Lung (tissue), 11 donors: ENCODE measurements at regions not wholly inside any gene's neighbourhood (a gene's known extent, or its start where the extent isn't known, plus 50 kb on each side); places are given as distances from the start of the nearest gene placed in this dataset.

Experiments
- ATAC-seq: fragments of 200-7000 bp; cut with Tn5 transposase; one replicate; pipeline ENCODE4 v1.9.1; 2020; ENCODE audit warnings: moderate number of reproducible peaks; ENCODE audit not compliant: insufficient read depth, low FRiP score
- DNase-seq, 3 donors: peaks; one replicate each; pipeline ENCODE4 v3.0.0-alpha.2; 2013 to 2017
- H3K27ac ChIP-seq, 2 donors: one replicate each; pipeline ENCODE4 v1.5.1; 2013; ENCODE audit warnings: mild to moderate bottlenecking in 2 of 2, moderate library complexity in 2 of 2, control low read depth in 1 of 2, inconsistent platforms in 1 of 2, low read depth in 1 of 2, low read length in 1 of 2
- H3K27me3 ChIP-seq, 3 donors: one replicate each; pipeline ENCODE4 v1.5.1; 2013; ENCODE audit warnings: low read length in 2 of 3; ENCODE audit not compliant: control insufficient read depth in 3 of 3, insufficient read depth in 3 of 3
- H3K36me3 ChIP-seq, 4 donors: one replicate each; pipeline ENCODE4 v1.5.1; 2013; ENCODE audit warnings: low read length in 4 of 4, mild to moderate bottlenecking in 1 of 4, moderate library complexity in 1 of 4; ENCODE audit not compliant: control insufficient read depth in 4 of 4, insufficient read depth in 4 of 4
- H3K4me1 ChIP-seq, 5 donors: one replicate each; pipeline ENCODE4 v1.5.1; 2013; ENCODE audit warnings: low read length in 5 of 5, mild to moderate bottlenecking in 2 of 5, moderate library complexity in 1 of 5; ENCODE audit not compliant: control insufficient read depth in 5 of 5, insufficient read depth in 5 of 5
- H3K4me3 ChIP-seq: one replicate; pipeline ENCODE4 v1.5.1; 2013; ENCODE audit warnings: mild to moderate bottlenecking, control low read depth, moderate library complexity
- H3K9ac ChIP-seq, 2 donors: one replicate each; pipeline ENCODE4 v1.5.1; 2013; ENCODE audit warnings: low read length in 2 of 2, control low read depth in 1 of 2; ENCODE audit not compliant: insufficient read depth in 1 of 2
- H3K9me3 ChIP-seq, 4 donors: one replicate each; pipeline ENCODE4 v1.5.1; 2013; ENCODE audit warnings: low read length in 3 of 4, mild to moderate bottlenecking in 1 of 4, moderate library complexity in 1 of 4; ENCODE audit not compliant: control insufficient read depth in 4 of 4, insufficient read depth in 3 of 4
- WGBS, 2 donors: extraction: QIAGEN DNeasy Blood & Tissue Kit; methylation state at CpG; one replicate each; pipeline ENCODE4 v1.1.7; 2013; 5-methylcytosine and 5-hydroxymethylcytosine counted together
- TF ChIP-seq, protein P1 (sequence below): IDR thresholded peaks from 2 replicates; pipeline ENCODE4 v1.5.1; 2012; ENCODE audit warnings: mild to moderate bottlenecking; ENCODE audit errors: control extremely low read depth, extremely low read depth
- donor health status: control.
- donor health status: control.
- donor health status: Bipolar disorder and iron deficiency.
- donor health status: healthy.
- donor health status: DM: yes; HTN: yes; CAD: no.

DNA sequence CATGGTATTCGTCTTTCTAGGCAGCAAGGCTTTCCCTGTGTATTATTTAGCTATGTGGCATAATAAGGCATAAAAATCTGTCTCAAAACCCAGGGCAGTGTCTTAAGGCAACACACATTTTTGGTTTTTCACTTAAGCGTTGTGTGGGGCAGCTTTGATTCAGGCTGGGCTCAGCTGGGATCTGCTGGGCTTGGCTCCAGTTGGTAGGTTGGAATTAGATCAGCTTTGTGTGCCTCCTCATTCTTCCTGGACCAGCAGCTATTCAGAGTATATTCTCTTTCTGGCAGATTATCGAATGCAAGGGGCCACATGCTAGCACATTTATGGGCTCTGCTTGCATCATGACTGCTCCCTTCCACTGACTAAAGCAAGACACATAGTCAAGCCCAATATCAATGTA is 487.9 kb downstream of the RFPL4B start:
- Histone ChIP-seq H3K4me1 (peaks cover 0 to 12% (median 0%) of the 10 kb centered on the region in 5 donors), H3K4me3 (no peak overlapping the region), H3K9ac (no peak overlapping the region), H3K9me3 (no peaks in the 10 kb centered on the region), H3K27ac (no peak overlapping the region), H3K27me3 (no peaks in the 10 kb centered on the region), H3K36me3 (no peaks in the 10 kb centered on the region)
- DNase-seq: no peak
- WGBS, 2 donors: 89 to 91% methylated on average over 3 of the region's 3 CpGs
- TF ChIP-seq, protein P1, sequence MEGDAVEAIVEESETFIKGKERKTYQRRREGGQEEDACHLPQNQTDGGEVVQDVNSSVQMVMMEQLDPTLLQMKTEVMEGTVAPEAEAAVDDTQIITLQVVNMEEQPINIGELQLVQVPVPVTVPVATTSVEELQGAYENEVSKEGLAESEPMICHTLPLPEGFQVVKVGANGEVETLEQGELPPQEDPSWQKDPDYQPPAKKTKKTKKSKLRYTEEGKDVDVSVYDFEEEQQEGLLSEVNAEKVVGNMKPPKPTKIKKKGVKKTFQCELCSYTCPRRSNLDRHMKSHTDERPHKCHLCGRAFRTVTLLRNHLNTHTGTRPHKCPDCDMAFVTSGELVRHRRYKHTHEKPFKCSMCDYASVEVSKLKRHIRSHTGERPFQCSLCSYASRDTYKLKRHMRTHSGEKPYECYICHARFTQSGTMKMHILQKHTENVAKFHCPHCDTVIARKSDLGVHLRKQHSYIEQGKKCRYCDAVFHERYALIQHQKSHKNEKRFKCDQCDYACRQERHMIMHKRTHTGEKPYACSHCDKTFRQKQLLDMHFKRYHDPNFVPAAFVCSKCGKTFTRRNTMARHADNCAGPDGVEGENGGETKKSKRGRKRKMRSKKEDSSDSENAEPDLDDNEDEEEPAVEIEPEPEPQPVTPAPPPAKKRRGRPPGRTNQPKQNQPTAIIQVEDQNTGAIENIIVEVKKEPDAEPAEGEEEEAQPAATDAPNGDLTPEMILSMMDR: no peak
- no peak for ATAC-seq

GRCh38 chr6:112839525-112839961 is 492.4 kb downstream of the RFPL4B start:
- Histone ChIP-seq H3K27ac (no peak overlapping the region), H3K4me1 (peaks cover 0 to 27% (median 13%) of the 10 kb centered on the region in 5 donors), H3K27me3 (no peaks in the 10 kb centered on the region), H3K9me3 (no peaks in the 10 kb centered on the region), H3K4me3 (no peak overlapping the region), H3K9ac (no peak overlapping the region), H3K36me3 (no peaks in the 10 kb centered on the region)
- DNase-seq: peak; percentile 75 to 98 (median 97)
- ATAC-seq: peak; percentile 88
- TF ChIP-seq, protein P1: no peak

DNA sequence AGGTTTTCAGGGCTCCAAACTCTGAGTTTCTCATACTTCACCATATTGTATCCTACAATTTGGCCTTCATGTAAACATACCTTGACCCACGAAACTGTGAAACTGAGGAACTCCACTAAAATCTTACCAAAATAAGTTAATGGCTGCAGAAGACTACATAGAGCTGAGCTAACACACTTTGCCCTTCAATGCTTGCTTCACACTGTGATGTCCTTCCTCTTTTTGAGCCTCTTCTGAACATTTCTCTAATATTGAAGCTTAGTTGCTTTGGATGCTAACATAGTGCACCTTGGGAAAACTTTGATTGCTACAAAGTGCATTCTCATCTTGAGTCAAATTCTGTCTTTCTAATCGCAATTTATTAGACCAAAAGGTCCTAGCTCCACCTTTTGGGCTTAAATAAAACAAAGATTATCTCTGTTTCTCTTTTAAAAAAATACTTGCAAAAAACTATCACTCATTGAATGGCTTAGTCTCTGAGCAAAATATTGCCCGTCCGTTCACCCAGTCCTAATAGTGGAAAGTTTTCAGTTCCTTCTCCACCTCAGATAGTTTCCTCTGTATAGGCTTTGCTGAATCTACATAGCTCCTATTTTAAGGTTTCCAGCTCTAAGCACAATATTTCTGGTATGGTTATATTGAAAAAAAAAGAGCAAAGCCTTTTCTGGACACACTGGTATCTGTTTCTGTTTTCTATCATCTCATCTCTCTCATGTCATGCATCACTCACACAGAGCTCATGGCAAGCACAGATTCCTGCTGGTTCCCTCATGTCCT is 494.6 kb downstream of the RFPL4B start:
- no peak for DNase-seq
- 80 to 82% methylated on average over 4 of the region's 4 CpGs for whole genome bisulfite sequencing, 2 donors
- H3K9me3 ChIP-seq: no peaks in the 10 kb centered on the region
- H3K27ac ChIP-seq: no peak overlapping the region
- H3K9ac ChIP-seq: no peak overlapping the region
- no peaks in the 10 kb centered on the region for H3K36me3 ChIP-seq
- H3K4me1 ChIP-seq: peaks cover 0 to 33% (median 15%) of the 10 kb centered on the region in 5 donors
- H3K4me3 ChIP-seq: no peak overlapping the region
- no peaks in the 10 kb centered on the region for H3K27me3 ChIP-seq
- TF ChIP-seq, protein P1: no peak
- ATAC-seq: no peak

GRCh38 chr6:112842330-112842685 is 495.2 kb downstream of the RFPL4B start:
- peak in 2 of 3 donors; percentile 58 to 77 for DNase-seq
- H3K9ac ChIP-seq: no peak overlapping the region
- TF ChIP-seq, protein P1: no peak

More at GRCh38 chr6:112842330-112842685, 495.2 kb downstream of the RFPL4B start:
- no peaks in the 10 kb centered on the region for H3K9me3 ChIP-seq
- no peaks in the 10 kb centered on the region for H3K36me3 ChIP-seq
- H3K4me1 ChIP-seq: peaks cover 0 to 34% (median 17%) of the 10 kb centered on the region in 5 donors
- no peak for ATAC-seq
- H3K27ac ChIP-seq: no peak overlapping the region
- H3K4me3 ChIP-seq: no peak overlapping the region
- no peaks in the 10 kb centered on the region for H3K27me3 ChIP-seq
